Right kidney (tissue), 1 donor: ENCODE measurements at regions not wholly inside any gene's neighbourhood (a gene's known extent, or its start where the extent isn't known, plus 50 kb on each side); places are given as distances from the start of the nearest gene placed in this dataset.

Experiments
- DNase-seq: peaks from one replicate; pipeline ENCODE4 v3.0.0-alpha.2; 2016

DNA sequence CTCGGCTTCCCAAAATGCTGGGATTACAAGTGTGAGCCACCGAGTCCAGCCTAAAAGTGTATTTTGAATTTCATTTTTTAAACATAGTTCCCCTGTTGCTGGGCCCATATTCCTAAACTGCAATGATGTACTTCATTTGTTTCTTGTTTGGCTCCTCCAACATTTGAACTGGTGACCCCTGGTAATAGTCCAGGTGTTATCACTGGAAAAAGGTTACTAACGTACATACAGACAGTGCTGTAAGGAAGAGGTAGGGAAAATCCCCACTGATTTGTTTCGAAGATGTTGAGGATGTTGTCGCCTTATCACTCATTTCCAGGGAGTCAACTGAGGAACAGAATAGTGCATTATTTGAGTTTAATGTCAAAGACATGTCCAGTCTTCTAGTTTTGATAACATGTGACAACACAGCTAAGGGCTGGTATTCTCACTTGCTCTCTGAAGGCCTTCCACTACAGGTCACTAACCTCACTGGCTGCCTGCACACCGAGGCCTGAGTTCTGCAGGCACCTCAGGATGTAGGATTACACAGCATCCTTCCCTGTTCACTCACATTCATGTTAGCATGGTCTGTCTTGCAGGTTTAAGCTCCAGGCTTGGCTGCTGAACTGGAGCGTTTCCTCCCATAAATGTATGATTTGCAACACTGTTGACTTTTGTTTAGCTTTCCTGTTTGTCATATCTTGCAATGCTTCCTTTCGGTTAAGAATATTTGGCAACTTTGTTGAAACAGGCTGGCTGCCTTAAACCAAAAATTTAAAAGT is 362.8 kb downstream of the INHBA start:
- DNase-seq: no peak

DNA sequence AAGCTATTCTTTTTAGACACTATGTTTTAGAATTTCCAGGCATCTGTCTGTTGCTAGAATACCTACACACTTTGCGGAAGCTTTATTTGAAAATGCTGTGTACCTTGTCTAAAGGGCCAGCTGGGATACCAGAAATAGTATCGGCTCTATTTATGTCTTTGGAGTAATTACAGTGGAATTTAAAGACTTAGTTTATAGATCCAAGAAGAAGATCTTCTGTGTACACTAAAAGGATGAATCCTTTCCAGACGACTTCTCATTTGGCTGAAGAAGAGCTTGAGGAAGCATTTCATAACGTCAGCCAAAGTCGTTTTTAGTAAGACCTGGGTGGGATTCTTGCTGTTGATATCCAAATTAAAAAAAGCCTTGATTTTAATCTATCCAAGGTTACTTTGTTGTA is 365.9 kb downstream of the INHBA start:
- DNase-seq: no peak

DNA sequence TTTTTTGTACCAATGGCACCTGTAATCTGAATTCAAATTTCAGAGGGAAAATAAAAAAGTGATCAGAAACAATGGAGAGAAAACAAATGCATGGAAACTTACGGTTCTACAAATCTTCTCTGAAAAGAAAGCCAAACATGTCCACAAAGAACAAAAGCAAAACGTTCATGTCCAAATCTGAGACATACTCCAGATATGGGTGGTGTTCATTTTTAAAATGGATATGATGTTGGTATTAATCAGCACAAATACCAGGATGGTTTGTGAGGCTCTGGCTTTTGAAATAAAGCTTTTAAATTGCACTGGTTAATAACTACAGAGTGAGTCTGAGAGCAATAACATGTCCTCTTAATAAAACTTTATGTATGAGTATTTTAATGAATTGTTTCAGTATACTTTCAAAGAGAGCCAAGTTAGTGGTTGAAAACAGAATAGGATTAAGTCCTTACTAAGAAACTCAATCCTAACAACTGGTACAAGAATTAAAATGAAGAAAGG is 366.4 kb downstream of the INHBA start:
- no peak for DNase-seq

DNA sequence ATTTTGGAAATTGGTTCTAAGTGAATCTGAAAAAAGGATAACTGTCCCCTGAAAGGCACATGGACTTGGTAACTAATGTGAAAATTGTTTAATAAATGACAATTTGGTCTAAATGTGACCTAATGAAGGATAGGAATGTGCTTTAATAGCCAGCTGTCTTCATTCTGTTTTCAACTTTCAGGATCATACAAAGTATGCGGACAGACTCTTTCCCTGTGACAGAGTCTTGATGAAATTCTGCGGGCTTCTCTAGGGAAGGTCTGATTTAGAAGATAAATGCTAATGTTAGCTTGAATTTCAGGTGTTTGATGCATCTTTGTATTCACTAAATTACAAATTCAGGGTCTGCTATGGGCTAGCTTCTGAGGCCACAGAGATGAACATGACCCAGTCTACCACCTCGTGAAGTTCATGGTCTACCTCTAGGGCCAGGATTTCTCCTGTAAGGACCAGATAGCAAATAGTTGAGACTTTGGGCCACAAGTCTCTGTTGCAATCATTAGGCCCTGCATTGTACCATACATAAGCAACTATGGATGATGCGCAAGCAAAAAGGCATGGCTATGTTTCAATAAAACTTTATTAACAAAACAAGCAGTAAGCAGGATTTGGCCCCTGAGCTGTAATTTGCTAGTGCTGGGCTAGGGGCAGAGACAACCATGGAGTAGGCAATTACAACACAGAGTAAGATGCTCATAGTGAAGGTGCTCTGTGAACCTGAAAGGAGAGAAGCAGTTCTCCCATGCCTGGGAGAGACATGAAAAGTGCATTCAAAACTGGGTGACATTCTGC is 368.6 kb downstream of the INHBA start:
- DNase-seq: no peak

DNA sequence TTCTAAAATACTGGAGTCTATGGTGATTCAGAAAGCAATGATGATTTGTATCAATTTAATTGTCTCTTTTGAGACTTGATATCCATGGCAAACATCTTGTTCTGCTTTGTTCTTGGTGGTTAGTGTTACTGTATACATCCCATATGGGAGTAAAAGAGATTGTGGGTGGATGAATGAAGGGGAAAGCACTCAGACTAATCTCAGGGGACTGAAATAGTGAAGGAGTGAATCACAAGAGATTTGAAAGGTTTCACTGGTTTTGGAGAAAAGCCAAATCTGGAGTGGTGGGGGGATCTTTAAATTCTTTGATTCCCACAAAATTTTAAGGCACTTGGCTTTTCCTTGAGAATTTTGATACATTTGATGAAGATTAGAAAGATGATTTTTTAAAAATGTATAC is 369.4 kb downstream of the INHBA start:
- DNase-seq: no peak

DNA sequence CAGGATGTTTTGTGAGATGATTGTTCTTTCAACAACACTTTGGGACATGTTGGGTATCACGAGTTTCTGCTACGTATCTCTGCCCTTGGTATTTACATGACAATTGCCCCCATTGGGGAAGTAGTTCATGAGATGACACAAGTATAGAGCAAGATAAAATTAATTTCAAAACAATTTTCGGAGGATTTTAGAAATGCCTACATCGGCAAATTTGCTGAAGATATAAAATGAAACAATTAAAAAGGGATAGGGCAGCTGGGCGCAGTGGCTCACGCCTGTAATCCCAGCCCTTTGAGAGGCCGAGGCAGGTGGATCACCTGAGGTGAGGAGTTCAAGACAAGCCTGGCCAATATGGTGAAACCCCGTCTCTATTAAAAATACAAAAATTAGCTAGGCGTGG is 371.7 kb downstream of the INHBA start:
- no peak for DNase-seq

DNA sequence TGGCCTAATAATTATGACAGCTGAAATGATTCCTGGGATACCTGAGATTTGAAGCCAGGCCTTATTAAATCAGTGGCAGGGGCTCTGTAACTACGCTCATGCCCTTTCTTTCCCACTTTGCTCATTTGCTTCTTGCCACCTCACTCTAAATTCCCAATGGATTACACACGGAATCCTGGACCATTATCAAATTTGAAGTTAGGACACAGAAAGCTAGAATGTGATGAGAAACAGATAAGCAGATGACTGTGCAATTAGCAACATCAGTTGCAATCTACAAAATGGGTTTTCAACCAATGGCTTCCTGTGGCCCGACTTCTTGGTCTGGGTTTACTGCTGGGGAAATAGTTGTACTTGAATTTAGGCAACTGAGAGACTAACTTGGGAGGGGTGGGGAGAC is 374.3 kb downstream of the INHBA start:
- no peak for DNase-seq

DNA sequence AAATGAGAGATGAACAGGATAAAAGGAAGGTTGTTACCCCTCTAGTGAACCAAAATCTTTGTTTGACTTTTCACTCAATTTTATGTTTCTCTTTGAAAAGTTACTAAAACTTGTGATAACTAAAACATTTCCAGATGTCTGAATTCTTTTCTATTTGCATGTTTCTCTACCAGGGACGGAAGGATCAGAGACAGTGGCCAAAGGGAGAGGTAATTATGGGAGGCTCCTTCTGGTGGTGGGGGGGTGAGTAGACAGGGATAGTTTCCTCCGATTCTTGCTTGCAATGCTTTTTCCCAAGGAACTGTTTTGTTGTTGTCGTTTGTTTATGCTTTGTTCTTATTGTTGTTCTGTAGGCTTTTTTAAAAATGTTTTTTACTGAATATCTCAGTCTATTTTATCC is 374.8 kb downstream of the INHBA start:
- no peak for DNase-seq

DNA sequence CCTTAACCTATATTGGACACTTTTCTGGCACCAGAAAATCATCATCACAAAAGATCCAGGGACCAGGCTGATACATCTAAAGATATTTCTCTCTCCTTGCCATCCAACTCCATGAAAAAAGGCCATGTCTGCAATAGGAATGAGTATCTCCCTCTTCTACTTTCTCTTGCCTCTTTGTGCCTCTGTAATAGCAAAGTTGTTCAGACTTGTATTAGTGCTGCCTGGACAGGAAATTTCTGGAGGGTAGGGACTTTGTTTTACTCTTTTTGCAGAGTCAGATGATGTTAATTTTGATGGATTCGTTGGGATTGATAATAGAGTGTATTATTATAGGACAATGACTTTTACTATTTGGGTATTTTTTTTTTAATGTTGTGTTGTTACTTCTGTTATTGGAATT is 376.3 kb downstream of the INHBA start:
- no peak for DNase-seq

DNA sequence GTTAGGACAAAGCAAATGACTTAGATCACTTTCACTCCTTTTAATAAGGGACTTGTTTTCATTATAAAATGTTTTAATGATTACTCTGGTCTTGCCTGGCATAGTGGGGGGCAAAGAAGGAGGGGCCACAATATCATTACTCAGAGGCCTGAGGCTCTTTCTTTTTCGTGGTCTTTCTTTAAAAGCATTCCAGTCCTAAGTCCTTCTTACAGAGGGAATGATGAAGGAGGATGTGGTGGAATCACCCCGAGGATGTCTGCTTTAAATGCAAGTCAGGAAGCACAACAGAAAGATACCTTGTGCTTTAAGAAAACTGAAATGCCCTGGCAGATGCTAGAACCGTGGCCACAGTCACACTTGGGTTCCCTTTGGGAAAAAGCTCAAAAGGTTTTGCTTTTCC is 379.1 kb downstream of the INHBA start:
- DNase-seq: no peak

DNA sequence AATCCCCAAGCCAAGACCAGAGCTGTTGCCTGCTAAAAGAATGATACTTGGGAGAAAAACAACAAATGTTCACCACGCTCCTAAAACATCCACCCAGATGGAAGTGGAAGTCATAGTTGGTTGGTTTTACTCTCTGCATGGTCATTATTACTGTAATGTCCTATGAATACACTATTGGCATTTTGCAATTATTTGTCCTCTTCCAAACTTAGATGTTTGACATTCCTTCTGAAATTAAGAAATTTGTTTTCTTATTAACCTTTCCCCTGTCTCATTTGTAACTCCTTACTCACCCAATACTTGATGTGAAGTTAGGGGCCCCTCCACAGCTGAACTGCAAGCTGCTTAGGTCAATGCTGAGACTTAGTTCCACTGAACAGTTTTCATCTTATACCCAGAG is 383.3 kb downstream of the INHBA start:
- no peak for DNase-seq

DNA sequence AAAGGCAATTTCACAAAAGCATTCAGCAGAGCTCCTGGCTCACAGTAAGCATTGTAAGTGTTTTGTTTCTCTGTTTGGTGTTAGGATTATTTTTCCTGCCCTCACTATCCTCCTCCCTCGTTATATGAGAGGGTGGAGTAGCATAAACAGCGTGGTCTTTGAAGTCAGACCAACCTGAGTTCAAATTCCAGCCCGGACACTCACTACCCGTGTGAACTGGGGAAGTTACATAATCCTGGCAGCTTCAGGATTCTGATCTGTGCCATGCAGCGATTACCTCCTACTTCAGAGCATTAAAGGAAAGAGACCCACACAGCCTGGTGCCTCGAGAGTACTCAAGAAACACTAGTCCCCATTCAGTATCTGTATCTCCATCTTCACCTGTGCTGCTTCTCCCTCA is 386.5 kb downstream of the INHBA start:
- no peak for DNase-seq

DNA sequence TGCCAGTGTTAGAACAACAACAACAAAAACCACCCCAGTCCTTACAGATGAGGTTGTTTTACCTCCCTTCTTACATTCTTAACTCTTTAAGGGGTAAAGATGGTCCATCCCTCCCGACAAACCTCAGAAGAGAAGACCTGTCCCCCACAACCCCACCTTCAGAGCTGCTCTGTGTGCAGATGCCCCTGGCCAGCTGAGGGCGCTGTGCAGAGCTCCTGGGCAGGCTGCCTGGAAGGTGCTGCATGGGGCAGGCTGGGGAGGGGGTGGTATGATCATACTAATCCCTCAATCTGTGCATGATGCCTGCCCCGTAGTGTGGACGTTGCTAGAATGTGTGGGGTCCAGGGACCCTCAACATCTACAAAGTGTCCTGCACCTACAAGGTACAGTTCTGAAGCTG is 387.1 kb downstream of the INHBA start:
- no peak for DNase-seq

DNA sequence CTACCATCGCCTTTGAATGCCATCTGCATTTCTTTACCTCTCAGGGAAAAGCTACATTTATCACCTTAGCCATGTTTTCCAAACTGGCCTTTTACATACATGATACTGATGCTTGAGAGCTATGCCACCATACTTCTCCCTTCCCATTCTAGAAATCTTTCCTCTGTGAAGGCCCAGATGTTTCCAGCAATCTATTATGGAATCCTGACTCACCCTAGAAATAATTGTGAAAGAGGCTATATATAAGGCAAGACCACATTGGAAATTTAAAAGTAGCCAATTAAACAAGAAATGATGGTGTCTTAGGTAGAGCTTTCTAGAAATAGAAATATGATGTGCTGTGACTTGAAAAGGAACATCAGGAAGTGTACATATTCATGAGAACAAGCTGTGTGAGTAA is 389.7 kb downstream of the INHBA start:
- DNase-seq: no peak

DNA sequence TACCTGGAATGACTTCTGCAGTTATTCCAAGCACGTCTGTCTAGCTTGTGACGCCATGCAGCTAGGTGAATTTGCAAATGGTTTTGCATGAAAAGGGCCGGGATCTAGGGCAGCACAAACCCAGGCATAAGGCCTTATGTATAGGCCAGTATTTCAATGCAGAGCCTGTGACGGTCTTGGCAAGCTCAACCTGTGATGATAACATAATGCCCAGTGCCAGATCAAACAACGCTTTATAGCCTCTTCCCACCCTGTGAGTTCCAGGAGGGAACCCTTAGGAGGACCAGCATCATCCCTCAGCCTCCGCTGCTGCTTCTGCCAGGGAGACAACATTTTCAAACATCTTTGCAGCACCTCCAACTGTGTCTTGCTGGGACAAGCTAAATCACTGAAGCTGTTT is 390.7 kb downstream of the INHBA start:
- no peak for DNase-seq

DNA sequence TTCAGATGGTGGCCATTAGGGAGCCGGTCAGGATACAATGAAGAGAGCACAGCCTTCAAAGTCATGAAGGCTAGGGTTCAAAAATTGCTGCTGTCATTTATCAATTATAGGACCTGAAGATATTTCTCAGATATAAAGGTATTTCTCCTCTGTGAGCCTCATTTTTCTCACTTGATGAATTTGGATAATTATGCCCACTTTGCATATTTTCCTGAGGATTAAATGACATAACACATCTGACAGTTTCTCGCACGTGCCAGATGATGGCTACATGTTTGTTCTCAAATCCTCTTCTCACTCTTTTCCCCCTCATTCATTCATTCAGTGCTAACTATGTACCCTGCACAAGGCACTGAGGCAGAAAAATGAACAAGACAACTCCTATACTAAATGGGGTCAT is 391.6 kb downstream of the INHBA start:
- DNase-seq: no peak

DNA sequence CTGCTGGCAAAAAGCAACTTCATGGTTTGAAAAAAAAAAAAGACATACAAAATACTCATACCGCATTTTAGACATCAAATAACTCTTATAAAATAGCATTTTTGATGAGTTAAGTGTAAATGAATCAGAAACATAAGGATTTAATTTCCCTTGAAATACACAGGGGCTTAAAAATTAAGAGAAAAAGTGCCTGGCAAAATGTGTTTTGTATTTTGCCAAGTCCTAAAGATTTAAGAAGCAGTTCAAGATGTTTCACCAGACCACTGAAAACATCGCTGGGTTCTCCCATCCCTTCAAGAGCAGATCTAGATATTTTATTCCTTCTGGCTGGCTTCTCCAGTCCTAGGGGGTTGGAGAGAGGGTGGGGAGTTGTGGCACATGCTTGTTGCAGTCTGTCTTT is 396.4 kb downstream of the INHBA start:
- no peak for DNase-seq

DNA sequence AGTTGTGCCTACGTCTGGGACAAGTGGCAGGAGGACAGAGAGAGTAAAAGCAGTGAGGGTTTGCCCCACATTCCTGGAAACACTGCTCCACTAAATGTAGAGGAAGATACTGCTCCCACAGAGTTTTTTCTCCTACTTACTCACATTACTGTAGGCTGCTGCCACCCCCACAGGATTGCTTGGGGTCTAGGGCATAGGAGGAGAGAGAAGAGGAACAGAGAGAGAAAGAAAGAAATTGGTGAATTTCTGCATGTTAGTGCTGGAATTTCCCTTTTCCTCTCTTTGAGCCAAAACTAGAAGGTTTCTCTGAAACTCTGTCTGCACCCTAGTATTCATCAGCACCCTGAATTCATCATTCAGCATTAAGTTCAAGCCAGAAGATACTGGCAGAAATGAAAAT is 397.9 kb downstream of the INHBA start:
- DNase-seq: no peak

DNA sequence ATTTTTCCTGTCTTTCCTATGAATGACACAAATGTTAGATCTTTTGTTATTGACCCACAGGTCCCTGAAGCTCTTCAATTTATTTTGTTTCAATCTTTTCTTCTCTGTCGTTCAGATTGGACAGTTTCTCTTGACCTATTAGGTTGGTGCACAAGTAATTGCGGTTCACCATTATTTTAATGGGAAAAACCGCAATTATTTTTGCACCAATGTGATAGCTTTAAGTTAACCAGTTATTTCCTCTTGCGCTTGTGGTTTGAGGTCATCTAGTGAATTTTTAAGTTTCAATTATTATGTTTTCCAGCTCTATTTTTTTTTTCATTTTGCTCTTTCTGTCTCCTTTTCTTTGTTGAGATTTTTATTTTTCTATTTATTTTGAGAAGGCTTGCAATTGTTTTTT is 399.2 kb downstream of the INHBA start:
- DNase-seq: no peak

DNA sequence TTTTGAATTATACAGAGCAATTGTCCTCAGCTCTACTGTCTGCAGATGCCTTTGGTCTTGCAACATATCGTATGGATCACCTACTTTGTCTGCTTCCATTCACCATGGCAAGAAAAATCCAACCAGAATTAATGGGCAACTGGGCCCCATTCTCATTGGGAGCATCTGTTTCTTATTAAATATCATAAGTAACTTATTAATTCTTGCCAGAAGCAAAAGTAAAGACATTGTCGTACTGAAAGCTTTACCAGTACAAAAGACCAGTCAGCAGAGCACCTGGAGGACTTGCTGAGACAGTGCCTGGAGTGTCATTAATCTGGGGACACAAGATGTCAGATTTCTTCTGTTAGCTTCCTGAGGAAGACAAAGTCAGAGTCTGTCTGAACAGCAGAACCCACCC is 404.5 kb downstream of the INHBA start:
- no peak for DNase-seq

DNA sequence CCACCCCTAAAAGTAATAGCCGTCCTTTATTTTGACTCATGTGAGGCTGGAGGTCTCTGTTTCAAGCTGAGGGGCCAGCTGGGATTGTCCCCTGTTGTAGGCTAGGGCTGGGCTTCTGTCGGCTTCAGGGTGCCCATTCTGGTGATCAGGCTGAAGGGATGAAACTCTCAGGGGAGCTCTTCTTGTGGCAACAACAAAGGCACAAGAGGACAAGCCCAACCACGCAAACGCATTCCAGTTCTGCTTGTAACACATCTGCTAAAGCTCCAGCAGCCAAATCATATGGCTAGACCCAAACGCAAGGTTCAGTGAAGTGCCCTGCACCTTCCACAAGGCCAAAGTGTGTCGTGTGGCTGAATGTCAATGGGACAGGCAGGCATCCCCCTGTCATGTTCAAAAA is 405.7 kb downstream of the INHBA start:
- DNase-seq: no peak

DNA sequence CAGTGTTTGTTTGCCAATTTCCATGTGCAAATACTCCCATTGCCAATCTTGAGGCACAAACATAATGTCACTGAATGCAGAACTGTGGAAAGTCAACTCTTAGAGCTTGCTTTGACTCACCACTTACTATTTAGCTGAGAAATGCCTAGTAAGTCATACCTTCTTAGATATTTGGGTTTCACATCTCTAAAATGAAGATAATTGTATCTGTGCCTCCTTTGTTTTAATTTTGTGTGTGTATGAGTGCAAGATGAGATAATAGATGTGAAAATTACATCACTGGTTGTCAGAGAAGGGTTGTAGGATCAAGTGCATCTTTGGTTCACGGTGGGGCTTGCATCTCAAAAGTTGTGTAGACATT is 407.5 kb downstream of the INHBA start:
- no peak for DNase-seq

DNA sequence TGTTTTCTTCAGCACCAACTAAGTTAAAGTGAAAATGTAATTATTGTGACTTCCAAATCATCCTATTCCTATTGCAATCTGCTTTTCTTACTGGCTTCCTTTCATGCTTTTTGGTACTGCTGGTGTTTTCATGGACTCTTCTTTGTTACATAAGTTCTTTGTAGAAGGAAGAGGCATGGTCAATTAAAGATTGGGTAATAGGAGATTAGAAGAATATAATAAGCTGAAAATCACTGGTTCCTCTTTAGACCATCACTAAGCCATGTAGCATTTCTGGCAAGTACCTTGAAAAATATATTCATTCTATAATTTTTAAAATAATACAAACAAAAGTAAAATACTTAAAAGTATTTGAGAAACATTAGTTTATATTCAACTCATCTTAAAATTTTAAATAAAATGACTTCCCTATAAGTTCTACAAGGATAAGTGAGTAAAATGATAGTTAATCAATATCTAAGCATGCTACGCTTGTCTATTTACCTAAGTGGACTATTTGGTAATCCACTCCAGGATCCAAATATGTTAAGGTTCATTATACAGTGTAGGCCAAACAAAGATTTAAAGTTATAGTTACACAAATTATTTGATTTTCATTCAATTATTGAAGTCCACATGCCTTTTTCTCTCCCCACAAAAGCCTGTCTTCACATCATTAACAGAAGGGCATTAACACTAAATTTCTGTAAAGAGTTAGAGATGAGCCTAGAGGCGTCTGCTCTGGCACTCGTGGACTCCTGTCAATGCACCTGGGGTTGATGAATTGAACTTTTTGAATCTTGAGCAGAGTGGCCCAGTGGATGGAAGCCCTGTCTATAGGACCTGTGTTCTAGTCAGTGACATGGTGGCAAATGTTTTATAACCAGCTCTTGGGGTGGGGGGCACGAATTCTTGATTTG is 408.1 kb downstream of the INHBA start:
- no peak for DNase-seq
